HFFc6 (cell line): ENCODE measurements at regions not wholly inside any gene's neighbourhood (a gene's known extent, or its start where the extent isn't known, plus 50 kb on each side); places are given as distances from the start of the nearest gene placed in this dataset.

Source experiments
- DNase-seq: peaks from one replicate; pipeline ENCODE4 v3.0.0-alpha.2; 2018
- H3K27ac Mint-ChIP-seq: 2 replicates; pipeline ENCODE4 v1.8.0; 2020; ENCODE audit warnings: mild to moderate bottlenecking, mixed read lengths
- H3K27me3 Mint-ChIP-seq: 2 replicates; pipeline ENCODE4 v1.8.0; 2021; ENCODE audit warnings: mild to moderate bottlenecking, moderate library complexity, mixed read lengths; ENCODE audit not compliant: insufficient read depth
- H3K36me3 Mint-ChIP-seq: 2 replicates; pipeline ENCODE4 v1.8.0; 2021; ENCODE audit warnings: low read depth, mixed read lengths
- H3K4me1 Mint-ChIP-seq: 2 replicates; pipeline ENCODE4 v1.8.0; 2020; ENCODE audit warnings: low read depth, mixed read lengths
- H3K4me3 Mint-ChIP-seq: 2 replicates; pipeline ENCODE4 v1.8.0; 2020; ENCODE audit warnings: mild to moderate bottlenecking, moderate library complexity, mixed read lengths
- H3K9me3 Mint-ChIP-seq: 2 replicates; pipeline ENCODE4 v1.8.0; 2020; ENCODE audit warnings: mild to moderate bottlenecking, mixed read lengths
- TF ChIP-seq, protein P1 (sequence below): fragments of 200-600 bp; sonication (generic); IDR thresholded peaks from 2 replicates; pipeline ENCODE4 v1.5.0; 2021; ENCODE audit warnings: antibody characterized with exemption, mild to moderate bottlenecking

DNA sequence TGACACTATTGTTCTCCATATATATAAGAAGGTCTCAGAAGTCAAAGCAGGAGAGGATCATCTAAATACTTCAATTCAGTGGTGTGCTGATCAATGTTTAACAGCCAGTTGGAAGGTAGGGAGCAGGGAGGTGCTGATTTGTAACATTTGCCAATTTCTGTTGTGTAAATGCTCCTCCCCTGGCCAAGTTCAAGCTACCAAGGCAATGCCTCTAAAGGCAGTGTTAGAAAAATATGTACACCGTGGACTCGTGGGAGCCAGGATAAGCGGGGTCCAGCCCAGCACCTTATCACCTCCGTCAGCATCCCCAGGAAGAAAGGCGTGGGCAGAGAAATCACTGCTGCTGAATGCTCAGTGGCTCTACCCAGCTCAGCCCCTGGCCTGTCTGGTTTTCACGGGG, 75.3 kb upstream of the COX10 start:
- no peaks in the 10 kb centered on the region; the same call in none of the 2 replicates for H3K27me3 Mint-ChIP-seq
- H3K4me3 Mint-ChIP-seq, result no peak overlapping the region
- no peaks in the 10 kb centered on the region for H3K9me3 Mint-ChIP-seq
- H3K36me3 Mint-ChIP-seq, result no peaks in the 10 kb centered on the region
- no peak for DNase-seq
- peaks cover 16% of the 10 kb centered on the region for H3K4me1 Mint-ChIP-seq
- TF ChIP-seq, protein P1, sequence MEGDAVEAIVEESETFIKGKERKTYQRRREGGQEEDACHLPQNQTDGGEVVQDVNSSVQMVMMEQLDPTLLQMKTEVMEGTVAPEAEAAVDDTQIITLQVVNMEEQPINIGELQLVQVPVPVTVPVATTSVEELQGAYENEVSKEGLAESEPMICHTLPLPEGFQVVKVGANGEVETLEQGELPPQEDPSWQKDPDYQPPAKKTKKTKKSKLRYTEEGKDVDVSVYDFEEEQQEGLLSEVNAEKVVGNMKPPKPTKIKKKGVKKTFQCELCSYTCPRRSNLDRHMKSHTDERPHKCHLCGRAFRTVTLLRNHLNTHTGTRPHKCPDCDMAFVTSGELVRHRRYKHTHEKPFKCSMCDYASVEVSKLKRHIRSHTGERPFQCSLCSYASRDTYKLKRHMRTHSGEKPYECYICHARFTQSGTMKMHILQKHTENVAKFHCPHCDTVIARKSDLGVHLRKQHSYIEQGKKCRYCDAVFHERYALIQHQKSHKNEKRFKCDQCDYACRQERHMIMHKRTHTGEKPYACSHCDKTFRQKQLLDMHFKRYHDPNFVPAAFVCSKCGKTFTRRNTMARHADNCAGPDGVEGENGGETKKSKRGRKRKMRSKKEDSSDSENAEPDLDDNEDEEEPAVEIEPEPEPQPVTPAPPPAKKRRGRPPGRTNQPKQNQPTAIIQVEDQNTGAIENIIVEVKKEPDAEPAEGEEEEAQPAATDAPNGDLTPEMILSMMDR, result no peak
- no peak overlapping the region for H3K27ac Mint-ChIP-seq

DNA sequence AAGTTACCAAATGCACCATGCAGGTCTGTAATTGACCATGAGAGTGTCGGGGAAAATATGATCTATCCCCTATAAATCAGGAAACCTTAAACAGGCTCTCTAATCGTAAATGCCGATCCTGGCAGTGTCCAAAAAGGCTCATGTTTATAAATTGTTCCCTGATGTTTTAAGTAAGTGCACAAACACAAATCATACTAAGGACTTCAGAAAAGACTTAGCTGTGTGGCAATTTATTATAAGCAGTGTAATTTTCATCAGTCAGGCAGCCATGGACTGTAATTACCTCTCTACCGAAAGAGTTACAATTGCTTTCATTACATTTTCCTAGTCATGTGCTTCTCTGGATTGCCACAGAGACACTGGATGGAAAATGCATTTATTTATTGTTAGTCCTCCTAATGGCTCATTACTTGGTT, 73.4 kb upstream of the COX10 start:
- Mint-ChIP-seq H3K4me3 (peak overlapping the region; percentile 55), H3K4me1 (peaks cover 16% of the 10 kb centered on the region), H3K9me3 (0 out of 2 replicates have a peak, but pooled peaks cover 4% of the 10 kb centered on the region), H3K36me3 (peaks cover 5% of the 10 kb centered on the region; the same call in 1 of the 2 replicates), H3K27ac (no peak overlapping the region; the same call in 1 of the 2 replicates), H3K27me3 (no peaks in the 10 kb centered on the region; the same call in none of the 2 replicates)
- no peak for DNase-seq
- TF ChIP-seq, protein P1, result no peak

DNA sequence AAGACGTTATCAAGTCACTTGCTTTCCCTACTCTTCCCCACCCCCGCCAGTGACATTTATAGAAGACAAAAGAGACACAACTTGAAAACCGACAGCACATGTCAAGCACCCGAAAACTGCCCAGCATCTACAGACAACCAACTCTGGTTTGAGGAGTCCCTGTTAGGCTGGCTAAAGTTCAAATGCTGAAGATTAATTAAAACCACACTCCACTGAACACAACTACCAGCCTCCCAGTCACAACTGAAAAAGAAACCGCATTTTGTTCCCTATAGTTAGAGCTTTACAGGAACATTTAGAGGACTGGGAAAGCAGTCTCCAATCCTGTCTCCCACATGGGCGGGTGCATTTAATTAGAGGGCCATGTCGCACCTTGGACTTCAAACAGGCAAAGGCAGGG, 73.0 kb upstream of the COX10 start:
- H3K27me3 Mint-ChIP-seq, result no peaks in the 10 kb centered on the region; the same call in none of the 2 replicates
- H3K36me3 Mint-ChIP-seq, result peaks cover 5% of the 10 kb centered on the region; the same call in 1 of the 2 replicates
- no peak overlapping the region; the same call in 1 of the 2 replicates for H3K27ac Mint-ChIP-seq
- peaks cover 16% of the 10 kb centered on the region for H3K4me1 Mint-ChIP-seq
- H3K4me3 Mint-ChIP-seq, result peak overlapping the region; percentile 55
- no peak for DNase-seq
- TF ChIP-seq, protein P1, result no peak
- H3K9me3 Mint-ChIP-seq, result 0 out of 2 replicates have a peak, but pooled peaks cover 4% of the 10 kb centered on the region

DNA sequence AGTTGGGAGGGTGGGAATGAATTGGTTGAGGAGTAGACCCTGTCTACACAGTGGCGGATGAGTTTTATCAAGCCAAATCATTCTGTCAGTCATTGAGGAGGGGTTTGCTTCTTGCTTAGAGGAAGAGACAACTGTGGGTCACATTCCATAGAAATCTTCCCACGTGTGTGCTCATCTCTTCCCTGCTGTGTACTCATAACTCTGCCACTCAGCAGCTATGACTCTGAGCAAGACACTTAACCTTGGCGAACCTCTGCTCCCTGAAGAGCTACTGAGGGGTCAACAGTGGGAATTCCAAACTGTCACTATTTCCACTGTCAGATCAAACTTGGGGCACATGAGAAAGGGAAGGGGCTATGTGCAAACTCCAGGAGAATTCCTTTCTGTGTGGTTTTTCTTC, 72.6 kb upstream of the COX10 start:
- no peak overlapping the region; the same call in 1 of the 2 replicates for H3K4me3 Mint-ChIP-seq
- H3K9me3 Mint-ChIP-seq, result 0 out of 2 replicates have a peak, but pooled peaks cover 4% of the 10 kb centered on the region
- no peaks in the 10 kb centered on the region; the same call in none of the 2 replicates for H3K27me3 Mint-ChIP-seq
- peaks cover 5% of the 10 kb centered on the region; the same call in 1 of the 2 replicates for H3K36me3 Mint-ChIP-seq
- peaks cover 16% of the 10 kb centered on the region for H3K4me1 Mint-ChIP-seq
- TF ChIP-seq, protein P1, result no peak
- DNase-seq, result no peak
- H3K27ac Mint-ChIP-seq, result no peak overlapping the region; the same call in 1 of the 2 replicates

DNA sequence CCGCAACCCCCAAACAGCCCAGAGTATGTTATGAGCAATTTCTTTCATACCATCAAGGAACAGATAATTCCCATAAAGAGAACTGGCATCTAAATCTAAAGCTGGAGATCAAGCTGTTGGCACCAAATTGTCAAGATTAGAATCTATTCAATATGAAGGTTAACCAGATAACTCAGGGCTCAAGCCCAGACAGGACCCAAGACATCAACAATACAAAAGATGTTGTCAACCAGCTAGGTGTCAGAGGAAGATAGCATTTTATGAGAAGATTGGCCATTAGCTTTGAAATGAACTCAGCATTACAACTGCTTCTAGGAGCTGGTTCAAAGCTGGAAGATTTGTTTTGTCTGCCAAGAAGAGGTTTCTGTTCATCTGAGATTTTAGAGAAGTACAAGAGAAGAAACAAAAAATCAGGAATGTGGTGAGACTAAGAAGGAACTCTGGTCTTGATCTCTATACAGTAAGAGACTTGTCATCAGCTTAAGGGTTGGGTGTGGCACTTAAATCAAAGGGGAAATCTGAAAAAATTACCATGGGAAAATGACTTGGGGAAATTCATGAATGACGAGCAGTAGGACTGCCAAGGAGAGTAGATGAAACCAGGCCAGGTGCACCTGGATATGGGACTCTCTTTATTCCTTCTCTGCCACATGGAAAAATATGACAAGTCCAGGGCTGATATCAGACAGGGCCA, 64.2 kb upstream of the COX10 start:
- Mint-ChIP-seq H3K4me3 (no peak overlapping the region), H3K4me1 (peaks cover 13% of the 10 kb centered on the region), H3K27ac (no peak overlapping the region), H3K9me3 (0 out of 2 replicates have a peak, but pooled peaks cover 3% of the 10 kb centered on the region), H3K27me3 (no peaks in the 10 kb centered on the region), H3K36me3 (peaks cover 3% of the 10 kb centered on the region; the same call in 1 of the 2 replicates)
- no peak for DNase-seq
- TF ChIP-seq, protein P1, result no peak
